C4-2B (cell line): ENCODE measurements at regions not wholly inside any gene's neighbourhood (a gene's known extent, or its start where the extent isn't known, plus 50 kb on each side); places are given as distances from the start of the nearest gene placed in this dataset.

Experiments used
- CTCF ChIP-seq: fragments of 450-650 bp; conservative IDR thresholded peaks from 2 replicates; pipeline ENCODE4 v1.5.1; 2017; ENCODE audit warnings: mild to moderate bottlenecking
- ZFX ChIP-seq: fragments of 450-650 bp; IDR thresholded peaks from 2 replicates; pipeline ENCODE4 v1.6.1; 2017

GRCh38 chr6:168148231-168148849 is 69.3 kb upstream of the FRMD1 start:
- TF ChIP-seq CTCF (no peak), ZFX (no peak)
